Coronary artery (tissue), 2 donors: ENCODE measurements at regions not wholly inside any gene's neighbourhood (a gene's known extent, or its start where the extent isn't known, plus 50 kb on each side); places are given as distances from the start of the nearest gene placed in this dataset.

Experiments used
- DNase-seq: peaks from one replicate; pipeline ENCODE4 v3.0.0-alpha.2; 2017; ENCODE audit warnings: low spot score
- H3K27ac ChIP-seq, 2 donors: fragments of 200-600 bp; sonication (generic); one replicate each; pipeline ENCODE4 v1.5.1; 2016 to 2019
- H3K4me3 ChIP-seq: fragments of 200-600 bp; sonication (generic); 2 replicates; pipeline ENCODE4 v1.5.1; 2016; ENCODE audit warnings: mild to moderate bottlenecking, moderate library complexity
- TF ChIP-seq, protein P1 (sequence below): fragments of 200-600 bp; sonication (generic); IDR thresholded peaks from one replicate; pipeline ENCODE4 v1.5.1; 2019; ENCODE audit warnings: antibody characterized with exemption

DNA sequence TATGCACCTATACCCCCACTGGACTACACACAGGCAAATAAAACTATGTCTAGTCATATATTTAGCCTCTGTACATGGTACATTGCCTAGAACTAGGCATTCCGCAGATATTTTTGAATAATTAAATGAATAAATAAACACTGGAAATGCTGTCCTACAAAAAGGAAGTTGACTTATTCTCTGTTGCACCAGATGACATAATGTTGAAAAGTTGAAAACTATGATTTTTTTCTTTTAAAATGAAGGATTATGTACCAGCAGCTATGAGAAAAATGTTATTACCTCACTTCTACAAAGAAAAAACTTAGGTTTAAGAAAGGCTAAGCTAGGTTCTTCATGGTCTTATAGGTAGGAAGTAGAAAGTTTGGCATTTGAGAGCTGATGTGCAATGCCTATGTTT is 856.6 kb downstream of the METTL15 start:
- no peak overlapping the region for H3K27ac ChIP-seq
- H3K4me3 ChIP-seq = no peak overlapping the region
- TF ChIP-seq, protein P1, sequence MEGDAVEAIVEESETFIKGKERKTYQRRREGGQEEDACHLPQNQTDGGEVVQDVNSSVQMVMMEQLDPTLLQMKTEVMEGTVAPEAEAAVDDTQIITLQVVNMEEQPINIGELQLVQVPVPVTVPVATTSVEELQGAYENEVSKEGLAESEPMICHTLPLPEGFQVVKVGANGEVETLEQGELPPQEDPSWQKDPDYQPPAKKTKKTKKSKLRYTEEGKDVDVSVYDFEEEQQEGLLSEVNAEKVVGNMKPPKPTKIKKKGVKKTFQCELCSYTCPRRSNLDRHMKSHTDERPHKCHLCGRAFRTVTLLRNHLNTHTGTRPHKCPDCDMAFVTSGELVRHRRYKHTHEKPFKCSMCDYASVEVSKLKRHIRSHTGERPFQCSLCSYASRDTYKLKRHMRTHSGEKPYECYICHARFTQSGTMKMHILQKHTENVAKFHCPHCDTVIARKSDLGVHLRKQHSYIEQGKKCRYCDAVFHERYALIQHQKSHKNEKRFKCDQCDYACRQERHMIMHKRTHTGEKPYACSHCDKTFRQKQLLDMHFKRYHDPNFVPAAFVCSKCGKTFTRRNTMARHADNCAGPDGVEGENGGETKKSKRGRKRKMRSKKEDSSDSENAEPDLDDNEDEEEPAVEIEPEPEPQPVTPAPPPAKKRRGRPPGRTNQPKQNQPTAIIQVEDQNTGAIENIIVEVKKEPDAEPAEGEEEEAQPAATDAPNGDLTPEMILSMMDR = no peak
- no peak for DNase-seq

GRCh38 chr11:28963187-28963586 is 855.0 kb downstream of the METTL15 start:
- DNase-seq = no peak
- H3K27ac ChIP-seq = no peak overlapping the region
- H3K4me3 ChIP-seq = no peak overlapping the region
- TF ChIP-seq, protein P1 = no peak

- TF ChIP-seq, protein P1 = no peak
- no peak overlapping the region for H3K4me3 ChIP-seq
- no peak overlapping the region for H3K27ac ChIP-seq
Observed at GRCh38 chr11:28962502-28962901, 854.3 kb downstream of the METTL15 start.

DNA sequence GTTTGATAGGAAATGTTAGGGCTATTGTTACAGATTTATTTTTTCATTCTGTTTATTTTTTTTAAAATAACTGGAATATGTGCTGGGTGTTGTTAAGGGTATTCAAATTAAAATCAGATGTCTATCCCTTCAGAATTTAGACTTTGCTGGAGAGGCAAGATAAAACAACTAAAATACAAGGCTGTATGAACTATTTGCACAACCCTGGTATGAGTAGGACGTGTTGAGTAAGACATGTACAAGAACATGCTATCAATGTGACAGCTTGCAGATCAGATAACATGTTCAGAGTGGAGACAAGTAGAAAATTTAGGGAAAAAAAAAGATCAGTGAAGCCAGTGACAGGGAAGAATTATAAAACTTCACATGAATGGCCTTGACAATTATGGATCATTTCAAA is 853.5 kb downstream of the METTL15 start:
- no peak for DNase-seq
- Histone ChIP-seq H3K27ac (no peak overlapping the region), H3K4me3 (no peak overlapping the region)
- TF ChIP-seq, protein P1 = no peak

More at GRCh38 chr11:28962502-28962901, 854.3 kb downstream of the METTL15 start:
- no peak for DNase-seq

GRCh38 chr11:28956446-28956845 is 848.3 kb downstream of the METTL15 start:
- TF ChIP-seq, protein P1 = no peak
- no peak for DNase-seq
- Histone ChIP-seq H3K27ac (no peak overlapping the region), H3K4me3 (no peak overlapping the region)

DNA sequence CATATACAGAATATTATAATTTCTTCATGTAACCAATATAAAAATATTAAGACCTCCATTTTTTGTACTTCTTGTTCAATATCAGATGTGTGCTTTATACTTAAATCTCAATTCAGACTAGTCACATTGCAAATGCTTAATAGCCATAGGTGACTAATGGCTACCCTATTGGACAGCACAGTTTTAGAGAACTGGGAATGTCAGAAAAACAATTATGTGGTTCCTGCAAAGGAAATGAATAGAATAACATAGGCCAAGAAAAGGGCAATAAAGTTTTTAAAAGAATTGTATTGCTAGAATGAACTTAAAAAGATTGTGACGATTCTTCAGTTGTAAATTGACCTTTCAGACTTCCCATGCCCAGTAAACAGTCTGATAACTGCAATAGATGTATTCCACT is 843.0 kb downstream of the METTL15 start:
- Histone ChIP-seq H3K27ac (no peak overlapping the region), H3K4me3 (no peak overlapping the region)
- TF ChIP-seq, protein P1 = no peak
- DNase-seq = no peak

GRCh38 chr11:28939381-28939780 is 831.2 kb downstream of the METTL15 start:
- TF ChIP-seq, protein P1 = no peak
- H3K27ac ChIP-seq = no peak overlapping the region
- no peak for DNase-seq
- no peak overlapping the region for H3K4me3 ChIP-seq
